ENCODE measurements at regions not wholly inside any gene's neighbourhood (a gene's known extent, or its start where the extent isn't known, plus 50 kb on each side); places are given as distances from the start of the nearest gene placed in this dataset.

DNA sequence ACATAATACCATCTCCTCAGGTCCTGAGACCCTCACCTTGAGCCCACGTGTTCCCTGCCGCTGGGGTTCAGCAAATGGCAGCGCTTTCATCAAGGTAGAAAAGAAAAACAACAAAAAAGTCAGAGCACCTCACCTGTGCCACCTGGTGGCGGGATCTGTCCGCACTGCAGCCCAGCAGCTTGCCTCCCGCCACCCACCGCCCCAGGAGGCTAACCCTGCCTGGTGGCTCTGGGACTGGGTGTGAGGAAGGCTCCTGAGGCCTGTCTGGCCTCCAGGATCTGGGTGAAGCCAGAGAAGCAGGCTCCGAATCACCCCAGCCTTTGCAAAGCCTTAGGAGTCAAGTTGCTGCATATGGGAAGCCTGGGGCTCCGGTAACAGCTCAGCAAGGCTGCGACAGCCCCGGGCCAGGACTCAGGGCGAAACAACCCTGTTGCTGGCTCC, 270.8 kb downstream of the BMP7 start:
- H3K4me3 ChIP-seq, result no peak overlapping the region
- FAIRE-seq (no peak), ATAC-seq (peak; percentile 72), DNase-seq (ENCODE audit: low read depth, low spot score) (no peak)
- TF ChIP-seq MYB (IDR thresholded peaks at IDR 0.05; ENCODE audit: borderline replicate concordance, low read depth, low read length), result no peak
- TF ChIP-seq, protein P1, sequence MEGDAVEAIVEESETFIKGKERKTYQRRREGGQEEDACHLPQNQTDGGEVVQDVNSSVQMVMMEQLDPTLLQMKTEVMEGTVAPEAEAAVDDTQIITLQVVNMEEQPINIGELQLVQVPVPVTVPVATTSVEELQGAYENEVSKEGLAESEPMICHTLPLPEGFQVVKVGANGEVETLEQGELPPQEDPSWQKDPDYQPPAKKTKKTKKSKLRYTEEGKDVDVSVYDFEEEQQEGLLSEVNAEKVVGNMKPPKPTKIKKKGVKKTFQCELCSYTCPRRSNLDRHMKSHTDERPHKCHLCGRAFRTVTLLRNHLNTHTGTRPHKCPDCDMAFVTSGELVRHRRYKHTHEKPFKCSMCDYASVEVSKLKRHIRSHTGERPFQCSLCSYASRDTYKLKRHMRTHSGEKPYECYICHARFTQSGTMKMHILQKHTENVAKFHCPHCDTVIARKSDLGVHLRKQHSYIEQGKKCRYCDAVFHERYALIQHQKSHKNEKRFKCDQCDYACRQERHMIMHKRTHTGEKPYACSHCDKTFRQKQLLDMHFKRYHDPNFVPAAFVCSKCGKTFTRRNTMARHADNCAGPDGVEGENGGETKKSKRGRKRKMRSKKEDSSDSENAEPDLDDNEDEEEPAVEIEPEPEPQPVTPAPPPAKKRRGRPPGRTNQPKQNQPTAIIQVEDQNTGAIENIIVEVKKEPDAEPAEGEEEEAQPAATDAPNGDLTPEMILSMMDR (IDR thresholded peaks at IDR 0.05 in 2 of 3, conservative IDR thresholded peaks at IDR 0.05 in 1 of 3; ENCODE audit: control insufficient read depth in 2 of 3, extremely low read depth in 1 of 3, insufficient read depth in 1 of 3, low read depth in 3 of 3, low read length in 3 of 3), result peak; percentile 48 to 51 (median 51); a peak in 5 of 6 replicates
- TF ChIP-seq BMI1 (IDR thresholded peaks at IDR 0.05; ENCODE audit: borderline replicate concordance), result no peak
- peak; percentile 17; the same call in 1 of the 2 replicates for TF ChIP-seq RAD21 (IDR thresholded peaks at IDR 0.05; ENCODE audit: insufficient read depth, low read depth, low read length)
- peak; percentile 66 for TF ChIP-seq SMC3 (IDR thresholded peaks at IDR 0.05; ENCODE audit: borderline replicate concordance, low read length)
- RAD21 ChIA-PET (ENCODE audit: unreplicated experiment), result interaction anchor here (2.0 kb wide), 1 partner anchor 445 kb away, joined by 8 read pairs; no protein-coding TSS in a partner anchor
- SMC1A ChIA-PET (ENCODE audit: uncharacterized antibody, unreplicated experiment), result no interaction called here
- no peaks in the 10 kb centered on the region for H4K20me1 ChIP-seq (ENCODE audit: control insufficient read depth, insufficient read depth)
- POLR2A ChIA-PET, result no interaction called here
- H3K4me1 ChIP-seq (ENCODE audit: control insufficient read depth, insufficient read depth, low read length), result no peaks in the 10 kb centered on the region
- in situ Hi-C loops (cut with MboI), result loop anchor here (5.0 kb wide), 1 partner anchor 443 kb away; no protein-coding TSS in a partner anchor
- H2AFZ ChIP-seq (ENCODE audit: control insufficient read depth, low read depth, low read length), result no peak overlapping the region
- intact Hi-C loops (cut with micrococcal nuclease; ENCODE audit: unreplicated experiment), result loop anchor here (2.0 kb wide), 1 partner anchor 445 kb away; no protein-coding TSS in a partner anchor
- H3K9ac ChIP-seq (ENCODE audit: control insufficient read depth, insufficient read depth, low read length), result no peak overlapping the region
- no peaks in the 10 kb centered on the region for H3K36me3 ChIP-seq (ENCODE audit: control insufficient read depth in 2 of 2, insufficient read depth in 2 of 2, low read length in 1 of 2)
- CTCF ChIA-PET, result interaction anchor here (1.0 to 4.6 kb wide), 3 partner anchors 32 to 447 kb away, joined by 4 to 39 read pairs (median 4); no protein-coding TSS in a partner anchor
- H3K9me3 ChIP-seq (replicated peaks; ENCODE audit: control insufficient read depth, insufficient read depth, low read length), result peaks cover 2% of the 10 kb centered on the region; the same call in 2 of the 3 replicates
- H3K27me3 ChIP-seq (replicated peaks in 1 of 2; ENCODE audit: control insufficient read depth in 2 of 2, insufficient read depth in 2 of 2, low read length in 1 of 2), result peaks cover 0 to 2% of the 10 kb centered on the region in 2 experiments; a peak in 2 of 4 replicates
- no peak overlapping the region for H3K27ac ChIP-seq (ENCODE audit: control insufficient read depth, insufficient read depth)
- 21% methylated on average over 12 of the region's 12 CpGs for WGBS (ENCODE audit: insufficient coverage, insufficient replicate concordance, low lambda C conversion rate, missing lambda C conversion rate)
- H3K79me2 ChIP-seq (ENCODE audit: control insufficient read depth, insufficient read depth, low read length), result no peaks in the 10 kb centered on the region
- no TSS peak for BruUV-seq (replicated peaks)
- no peak overlapping the region for H3K4me2 ChIP-seq (ENCODE audit: control insufficient read depth, insufficient read depth)
